NCI-H524 (cell line): ENCODE measurements at regions not wholly inside any gene's neighbourhood (a gene's known extent, or its start where the extent isn't known, plus 50 kb on each side); places are given as distances from the start of the nearest gene placed in this dataset.

Source experiments
- DNase-seq, 2 experiments: peaks; one replicate each; lab custom pipeline; 2025; lab: John Stamatoyannopoulos, UW

- no peak for DNase-seq
Observed at GRCh38 chr1:34478515-34479076, 276.3 kb upstream of the GJB5 start.

GRCh38 chr1:34479731-34480130 lies 275.1 kb upstream of the GJB5 start:
- peak; percentile 80 to 86 for DNase-seq

GRCh38 chr1:34488080-34488708 lies 266.7 kb upstream of the GJB5 start:
- DNase-seq, result no peak

- DNase-seq, result no peak
Observed at GRCh38 chr1:34500451-34500850, 254.4 kb upstream of the GJB5 start.

GRCh38 chr1:34511802-34512201 lies 243.0 kb upstream of the GJB5 start:
- no peak for DNase-seq

GRCh38 chr1:34518146-34518699 lies 236.6 kb upstream of the GJB5 start:
- peak; percentile 87 to 92 for DNase-seq

- no peak for DNase-seq
Observed at GRCh38 chr1:34520111-34520510, 234.7 kb upstream of the GJB5 start.

GRCh38 chr1:34524783-34525182 lies 230.1 kb upstream of the GJB5 start:
- DNase-seq, result no peak

- no peak for DNase-seq
Observed at GRCh38 chr1:34529935-34530859, 224.7 kb upstream of the GJB5 start.

GRCh38 chr1:34532113-34532512 lies 222.7 kb upstream of the GJB5 start:
- no peak for DNase-seq

- DNase-seq, result no peak
Observed at GRCh38 chr1:34538481-34538880, 216.4 kb upstream of the GJB5 start.

- no peak for DNase-seq
Observed at GRCh38 chr1:34547046-34547674, 207.7 kb upstream of the GJB5 start.

GRCh38 chr1:34549199-34549598 lies 205.6 kb upstream of the GJB5 start:
- peak in 1 of 2 experiments; percentile 3 for DNase-seq

GRCh38 chr1:34578306-34578705 lies 176.5 kb upstream of the GJB5 start:
- no peak for DNase-seq

GRCh38 chr1:34582356-34582755 lies 172.5 kb upstream of the GJB5 start:
- no peak for DNase-seq

GRCh38 chr1:34587761-34588160 lies 167.1 kb upstream of the GJB5 start:
- DNase-seq, result no peak

- DNase-seq, result peak in 1 of 2 experiments; percentile 55
Observed at GRCh38 chr1:34590211-34590623, 164.6 kb upstream of the GJB5 start.

- no peak for DNase-seq
Observed at GRCh38 chr1:34591751-34592629, 162.9 kb upstream of the GJB5 start.

- DNase-seq, result peak; percentile 15 to 66
Observed at GRCh38 chr1:34597877-34598514, 156.9 kb upstream of the GJB5 start.

- no peak for DNase-seq
Observed at GRCh38 chr1:34602907-34603306, 151.9 kb upstream of the GJB5 start.

- no peak for DNase-seq
Observed at GRCh38 chr1:34603594-34603993, 151.3 kb upstream of the GJB5 start.
